OCI-LY1 (cell line): ENCODE measurements at regions not wholly inside any gene's neighbourhood (a gene's known extent, or its start where the extent isn't known, plus 50 kb on each side); places are given as distances from the start of the nearest gene placed in this dataset.

ENCODE experiments used
- CTCF ChIP-seq: fragments of 200-600 bp; sonication (generic), shearing (Covaris generic); IDR thresholded peaks from 2 replicates; pipeline ENCODE4 v1.5.1; 2017; ENCODE audit warnings: mild to moderate bottlenecking, antibody characterized with exemption, low read length, moderate library complexity, mixed read lengths
- EZH2 ChIP-seq: fragments of 200-600 bp; sonication (generic), shearing (Covaris generic); IDR thresholded peaks from 2 replicates; pipeline ENCODE4 v1.8.0; 2017; ENCODE audit warnings: borderline replicate concordance, mixed run types, mild to moderate bottlenecking, antibody characterized with exemption, low read length, moderate library complexity, mixed read lengths

GRCh38 chr4:131207589-131207988 is 1941.5 kb upstream of the PCDH10 start:
- no peak for TF ChIP-seq CTCF
- no peak for TF ChIP-seq EZH2
